AG04449 (cell line): ENCODE measurements at regions not wholly inside any gene's neighbourhood (a gene's known extent, or its start where the extent isn't known, plus 50 kb on each side); places are given as distances from the start of the nearest gene placed in this dataset.

Experiments used
- CTCF ChIA-PET: fragments of 350-600 bp; formaldehyde crosslinking; extraction: SDS; loops from one replicate; lab custom pipeline; 2021; ENCODE audit warnings: antibody characterized with exemption; lab: Yijun Ruan, JAX
- POLR2A ChIA-PET: fragments of 400-600, 350-600 bp; formaldehyde crosslinking; extraction: SDS; loops from one replicate; lab custom pipeline; 2020; ENCODE audit warnings: antibody characterized with exemption, inconsistent platforms; lab: Yijun Ruan, JAX
- DNase-seq: peaks from one replicate; pipeline ENCODE4 v3.0.0-alpha.2; 2010; ENCODE audit warnings: low read depth, low spot score
- H3K4me3 ChIP-seq: 2 replicates; pipeline ENCODE4 v1.5.1; 2011; ENCODE audit warnings: low read depth, mild to moderate bottlenecking, control low read depth, low read length
- TF ChIP-seq, protein P1 (sequence below): IDR thresholded peaks from one replicate; pipeline ENCODE4 v1.5.1; 2011; ENCODE audit warnings: mild to moderate bottlenecking, moderate library complexity, low read length, control low read depth, inconsistent platforms; ENCODE audit not compliant: insufficient read depth; ENCODE audit errors: missing control alignments

DNA sequence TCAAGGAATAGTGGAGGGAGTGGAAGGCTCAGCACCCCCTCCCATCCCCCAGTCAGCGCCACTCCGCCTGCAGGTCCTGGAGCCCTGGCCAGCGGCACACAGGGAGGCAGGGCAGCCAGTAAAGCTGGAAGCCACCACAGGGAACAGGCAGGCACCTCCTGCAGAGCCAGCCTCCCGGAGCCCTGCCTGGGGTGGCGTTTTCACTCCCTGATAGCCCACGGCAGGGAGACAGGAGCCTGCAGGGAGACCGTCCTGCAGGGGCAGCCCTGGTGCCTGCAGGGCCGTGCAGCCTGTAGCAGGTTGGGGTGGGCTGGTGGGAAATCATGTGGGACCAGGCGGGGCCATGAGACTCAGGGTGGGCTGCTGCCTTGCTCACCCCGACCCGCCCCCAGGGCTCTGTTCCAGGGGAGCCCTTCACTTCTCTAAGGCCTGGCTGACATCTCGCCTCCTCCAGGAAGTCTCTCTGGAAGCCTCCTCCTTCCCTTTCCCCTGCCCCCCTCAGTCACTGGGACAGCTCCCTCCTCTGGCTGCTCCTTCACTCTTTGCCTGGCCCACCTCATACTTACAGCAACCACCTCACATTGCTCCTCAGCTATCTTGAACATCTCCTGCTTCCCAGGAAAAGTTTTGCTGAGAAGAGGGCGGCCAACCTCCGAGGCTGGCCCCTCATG is 221.0 kb downstream of the GLI2 start:
- H3K4me3 ChIP-seq = no peak overlapping the region
- POLR2A ChIA-PET = interaction anchor here (0.7 kb wide), 1 partner anchor 16 kb away, joined by 3 read pairs; no protein-coding TSS in a partner anchor
- TF ChIP-seq, protein P1, sequence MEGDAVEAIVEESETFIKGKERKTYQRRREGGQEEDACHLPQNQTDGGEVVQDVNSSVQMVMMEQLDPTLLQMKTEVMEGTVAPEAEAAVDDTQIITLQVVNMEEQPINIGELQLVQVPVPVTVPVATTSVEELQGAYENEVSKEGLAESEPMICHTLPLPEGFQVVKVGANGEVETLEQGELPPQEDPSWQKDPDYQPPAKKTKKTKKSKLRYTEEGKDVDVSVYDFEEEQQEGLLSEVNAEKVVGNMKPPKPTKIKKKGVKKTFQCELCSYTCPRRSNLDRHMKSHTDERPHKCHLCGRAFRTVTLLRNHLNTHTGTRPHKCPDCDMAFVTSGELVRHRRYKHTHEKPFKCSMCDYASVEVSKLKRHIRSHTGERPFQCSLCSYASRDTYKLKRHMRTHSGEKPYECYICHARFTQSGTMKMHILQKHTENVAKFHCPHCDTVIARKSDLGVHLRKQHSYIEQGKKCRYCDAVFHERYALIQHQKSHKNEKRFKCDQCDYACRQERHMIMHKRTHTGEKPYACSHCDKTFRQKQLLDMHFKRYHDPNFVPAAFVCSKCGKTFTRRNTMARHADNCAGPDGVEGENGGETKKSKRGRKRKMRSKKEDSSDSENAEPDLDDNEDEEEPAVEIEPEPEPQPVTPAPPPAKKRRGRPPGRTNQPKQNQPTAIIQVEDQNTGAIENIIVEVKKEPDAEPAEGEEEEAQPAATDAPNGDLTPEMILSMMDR = no peak
- no peak for DNase-seq
- CTCF ChIA-PET = interaction anchor here (1.0 to 1.8 kb wide), 4 partner anchors 11 to 114 kb away, joined by 3 to 4 read pairs (median 4); no protein-coding TSS in a partner anchor

DNA sequence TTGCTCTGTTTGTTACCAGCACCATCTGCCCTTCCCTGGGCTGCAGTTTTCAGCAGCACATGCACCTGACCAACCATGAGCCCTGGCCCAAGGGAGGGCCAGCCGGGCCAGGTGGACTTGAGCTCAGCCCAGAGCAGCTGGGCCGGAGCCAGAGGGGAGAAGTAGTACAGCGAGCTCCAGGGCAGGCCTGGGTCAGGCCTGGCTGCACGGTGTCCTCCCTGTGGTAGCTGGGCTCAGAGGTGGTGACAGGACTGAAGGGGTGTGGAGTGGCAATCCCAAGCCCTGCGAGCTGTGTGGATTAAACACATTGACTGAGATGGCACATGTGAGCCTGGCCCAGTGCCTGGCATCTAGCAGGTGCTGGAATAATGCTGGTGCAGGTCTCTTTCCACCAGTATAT is 222.2 kb downstream of the GLI2 start:
- POLR2A ChIA-PET = no interaction called here
- DNase-seq = no peak
- CTCF ChIA-PET = interaction anchor here (1.0 to 1.7 kb wide), 4 partner anchors 9 to 259 kb away, joined by 3 to 8 read pairs (median 4); no protein-coding TSS in a partner anchor
- TF ChIP-seq, protein P1 = no peak
- no peak overlapping the region for H3K4me3 ChIP-seq

DNA sequence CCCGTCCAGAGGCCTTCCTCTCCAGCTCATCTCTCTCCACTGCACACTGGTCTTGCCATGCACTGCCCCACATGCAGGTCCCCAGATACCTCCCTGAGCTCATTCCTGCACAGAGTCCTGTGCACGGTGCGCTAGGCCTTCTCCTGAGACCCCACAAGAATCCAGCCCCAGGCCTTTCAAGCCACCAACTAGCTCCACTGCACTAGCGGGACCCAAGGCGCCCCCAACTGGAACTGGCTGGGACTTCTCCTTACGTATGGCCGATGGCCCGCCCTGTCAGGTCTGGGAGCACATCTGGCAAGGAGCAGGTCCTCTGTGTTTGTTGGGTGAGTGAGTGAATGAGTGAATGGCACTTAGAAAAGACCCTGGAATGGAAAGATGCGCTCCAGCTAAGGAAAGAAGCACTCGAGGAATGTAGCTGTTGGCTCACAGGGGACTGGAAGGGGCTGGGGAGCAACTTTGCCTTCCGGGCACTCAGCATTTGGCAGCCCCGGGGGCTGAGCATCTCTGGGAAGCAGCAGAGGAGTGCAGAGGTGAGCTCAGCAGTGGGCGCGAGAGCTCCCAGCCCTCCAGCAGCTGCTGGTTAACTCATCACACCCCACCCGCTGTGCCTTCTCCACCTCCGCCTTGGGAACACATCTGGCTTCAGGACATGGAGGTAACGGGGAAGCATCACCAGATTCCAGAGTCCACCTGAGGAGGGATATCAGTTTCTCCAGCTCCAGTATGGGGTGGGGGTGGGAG is 223.1 kb downstream of the GLI2 start:
- TF ChIP-seq, protein P1 = peak; percentile 39
- CTCF ChIA-PET = interaction anchor here (1.0 to 1.8 kb wide), 8 partner anchors 10 to 260 kb away, joined by 3 to 8 read pairs (median 4); no protein-coding TSS in a partner anchor
- H3K4me3 ChIP-seq = no peak overlapping the region
- DNase-seq = no peak
- POLR2A ChIA-PET = no interaction called here

DNA sequence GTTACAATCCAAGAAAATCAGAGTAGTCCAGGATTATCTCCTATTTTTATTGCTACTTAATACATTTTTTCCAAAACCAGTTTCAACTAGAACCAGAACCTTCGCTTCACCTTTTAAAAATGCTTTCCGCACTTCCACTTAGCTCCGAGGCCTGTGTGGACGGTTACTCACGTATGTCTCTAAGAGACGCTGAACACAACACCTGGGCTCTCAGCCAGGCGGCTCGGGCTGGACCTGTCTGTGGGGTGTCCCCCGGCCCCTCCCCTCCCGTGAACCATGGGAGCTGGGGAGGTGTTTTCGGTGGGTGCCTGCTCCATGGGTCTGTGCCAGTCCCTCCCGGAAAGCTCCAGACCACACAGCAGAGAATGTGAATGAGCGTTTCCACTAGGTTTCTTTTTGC is 223.8 kb downstream of the GLI2 start:
- ChIA-PET POLR2A (no interaction called here), CTCF (interaction anchor here (1.2 to 1.8 kb wide), 6 partner anchors 10 to 249 kb away, joined by 3 to 8 read pairs (median 4); no protein-coding TSS in a partner anchor)
- TF ChIP-seq, protein P1 = no peak

DNA sequence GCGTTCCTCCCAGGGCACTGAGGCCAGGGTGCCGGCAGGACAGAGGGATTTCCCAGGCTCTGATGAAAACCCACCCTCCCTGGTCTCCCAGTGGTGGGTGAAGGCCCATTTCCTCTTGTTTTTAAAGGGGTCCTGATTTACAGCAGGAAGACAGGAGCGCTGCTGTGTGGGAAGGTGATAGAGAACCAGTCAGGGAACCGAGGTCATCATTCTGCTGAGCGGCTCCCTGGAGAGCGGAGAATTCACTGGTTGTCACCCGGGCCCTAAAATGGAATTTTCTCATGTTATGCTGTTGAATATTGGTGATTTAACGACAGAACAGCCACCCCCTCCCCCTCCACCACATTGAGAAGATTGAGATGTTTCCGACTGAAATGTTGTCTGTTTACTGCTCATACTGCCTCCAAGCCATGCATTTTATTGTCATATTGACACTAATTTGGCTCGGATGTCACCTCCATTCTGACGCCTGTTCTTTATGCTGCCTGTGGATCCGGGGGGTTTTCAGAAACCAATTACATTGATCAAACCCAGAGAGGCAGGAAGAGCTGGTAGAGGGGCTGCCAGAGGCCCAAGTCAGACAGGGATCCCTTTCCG is 225.2 kb downstream of the GLI2 start:
- CTCF ChIA-PET = interaction anchor here (1.3 kb wide), 1 partner anchor 17 kb away, joined by 3 read pairs; no protein-coding TSS in a partner anchor
- POLR2A ChIA-PET = no interaction called here

More for the DNA sequence above, 223.8 kb downstream of the GLI2 start:
- no peak overlapping the region for H3K4me3 ChIP-seq
- no peak for DNase-seq

More for the DNA sequence above, 225.2 kb downstream of the GLI2 start:
- H3K4me3 ChIP-seq = no peak overlapping the region
- TF ChIP-seq, protein P1 = no peak
- no peak for DNase-seq
